Adrenal gland (tissue), 5 donors: ENCODE measurements at regions not wholly inside any gene's neighbourhood (a gene's known extent, or its start where the extent isn't known, plus 50 kb on each side); places are given as distances from the start of the nearest gene placed in this dataset.

Experiments used
- CTCF ChIP-seq, 6 experiments: fragments of 450-650 bp in 4 of 6; fragments of 200-600 bp in 2 of 6; sonication (generic) in 1 of 6; IDR thresholded peaks; 1 replicate in 5 of 6; 2 replicates in 1 of 6; pipeline versions ENCODE4 v1.5.1 to v1.8.0; 2016 to 2021; ENCODE audit warnings: antibody characterized with exemption in 6 of 6, mild to moderate bottlenecking in 2 of 6, moderate library complexity in 1 of 6
- POLR2A ChIP-seq, 2 donors: fragments of 450-650 bp; IDR thresholded peaks; one replicate each; pipeline ENCODE4 v1.6.1; 2017; ENCODE audit warnings: antibody characterized with exemption in 2 of 2, mild to moderate bottlenecking in 2 of 2, moderate library complexity in 1 of 2
- donor health status: DM: no; HTN: no; CAD: no.

DNA sequence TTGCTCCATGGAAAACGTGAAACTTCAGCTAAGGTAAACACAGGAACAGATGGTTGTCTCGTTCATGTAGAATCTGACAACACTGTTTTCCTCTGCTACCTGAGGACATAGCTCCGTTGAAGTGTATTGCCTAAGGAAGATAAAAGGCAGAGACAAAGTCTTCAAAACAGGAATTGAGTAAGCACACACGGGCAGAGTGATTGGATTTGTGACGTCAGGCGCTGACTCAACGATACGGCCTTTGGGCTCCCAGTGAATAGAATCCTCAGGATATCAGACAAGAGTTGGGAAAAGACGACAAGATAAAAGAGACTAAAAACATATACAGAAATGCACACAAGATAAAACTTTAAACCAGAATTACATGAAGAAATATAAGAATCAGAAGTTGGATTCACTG, 787.1 kb upstream of the CTNND2 start:
- TF ChIP-seq CTCF (IDR thresholded peaks at IDR 0.05) (no peak), POLR2A (IDR thresholded peaks at IDR 0.05) (no peak)
